ENCODE measurements at regions not wholly inside any gene's neighbourhood (a gene's known extent, or its start where the extent isn't known, plus 50 kb on each side); places are given as distances from the start of the nearest gene placed in this dataset.
"Not testable (repeated sequence)": the region's sequence is repeated elsewhere in the genome, so short reads cannot be mapped to it uniquely, and the experiment has no call there.

- no peak for DNase-seq
Measured at GRCh38 chr2:129170570-129170969, 808.9 kb upstream of the RAB6C start.

GRCh38 chr2:129174143-129174542 is 805.3 kb upstream of the RAB6C start:
- DNase-seq: no peak

GRCh38 chr2:129175051-129175450 is 804.4 kb upstream of the RAB6C start:
- DNase-seq: peak; percentile 56

GRCh38 chr2:129176375-129176774 is 803.1 kb upstream of the RAB6C start:
- DNase-seq: no peak

GRCh38 chr2:129178356-129178755 is 801.1 kb upstream of the RAB6C start:
- DNase-seq: no peak

- DNase-seq: no peak
Measured at GRCh38 chr2:129179199-129179598, 800.3 kb upstream of the RAB6C start.

GRCh38 chr2:129180124-129180716 is 799.2 kb upstream of the RAB6C start:
- DNase-seq: no peak

GRCh38 chr2:129181433-129181832 is 798.0 kb upstream of the RAB6C start:
- DNase-seq: no peak

GRCh38 chr2:129181963-129182362 is 797.5 kb upstream of the RAB6C start:
- DNase-seq: no peak

GRCh38 chr2:129187343-129187742 is 792.1 kb upstream of the RAB6C start:
- DNase-seq: no peak

GRCh38 chr2:129188451-129188850 is 791.0 kb upstream of the RAB6C start:
- DNase-seq: no peak

GRCh38 chr2:129189617-129190319 is 789.7 kb upstream of the RAB6C start:
- DNase-seq: no peak

- DNase-seq: no peak
Measured at GRCh38 chr2:129190494-129190893, 789.0 kb upstream of the RAB6C start.

GRCh38 chr2:129191530-129191929 is 787.9 kb upstream of the RAB6C start:
- DNase-seq: no peak

GRCh38 chr2:129192117-129192516 is 787.3 kb upstream of the RAB6C start:
- no peak for DNase-seq

- DNase-seq: no peak
Measured at GRCh38 chr2:129192841-129193253, 786.6 kb upstream of the RAB6C start.

GRCh38 chr2:129193961-129194360 is 785.5 kb upstream of the RAB6C start:
- no peak for DNase-seq

GRCh38 chr2:129199501-129199900 is 780.0 kb upstream of the RAB6C start:
- DNase-seq: no peak

- DNase-seq: peak; percentile 33
Measured at GRCh38 chr2:129201696-129202095, 777.8 kb upstream of the RAB6C start.

- no peak for DNase-seq
Measured at GRCh38 chr2:129203331-129203730, 776.1 kb upstream of the RAB6C start.

- not testable (repeated sequence) for DNase-seq
Measured at GRCh38 chr2:129204581-129204980, 774.9 kb upstream of the RAB6C start.

GRCh38 chr2:129205176-129205575 is 774.3 kb upstream of the RAB6C start:
- no peak for DNase-seq

GRCh38 chr2:129205766-129206165 is 773.7 kb upstream of the RAB6C start:
- no peak for DNase-seq

GRCh38 chr2:129212299-129212958 is 767.0 kb upstream of the RAB6C start:
- no peak for DNase-seq
